Naive B cell (primary cell): ENCODE measurements at regions not wholly inside any gene's neighbourhood (a gene's known extent, or its start where the extent isn't known, plus 50 kb on each side); places are given as distances from the start of the nearest gene placed in this dataset.

Experiments
- ATAC-seq, 2 donors: fragments of 150-1000 bp; cut with Tn5 transposase; 2 replicates each; pipeline ENCODE4 v1.10.0; 2021; ENCODE audit warnings: low read depth in 2 of 2, mild to moderate bottlenecking in 2 of 2, moderate library complexity in 2 of 2
- DNase-seq: peaks from one replicate; pipeline ENCODE4 v3.0.0; 2022
- H3K27ac Mint-ChIP-seq, 6 donors: one replicate each; pipeline ENCODE4 v1.8.0; 2020 to 2022; ENCODE audit warnings: mild to moderate bottlenecking in 6 of 6, mixed read lengths in 6 of 6, moderate library complexity in 5 of 6, inconsistent platforms in 2 of 6
- H3K27me3 Mint-ChIP-seq, 3 donors: one replicate each; pipeline ENCODE4 v1.8.0; 2021 to 2022; ENCODE audit warnings: mixed read lengths in 3 of 3, mild to moderate bottlenecking in 1 of 3
- H3K36me3 Mint-ChIP-seq, 2 donors: one replicate each; pipeline ENCODE4 v1.8.0; 2020 to 2022; ENCODE audit warnings: mixed read lengths in 2 of 2, inconsistent platforms in 1 of 2, mild to moderate bottlenecking in 1 of 2
- H3K4me1 Mint-ChIP-seq, 3 donors: one replicate each; pipeline ENCODE4 v1.8.0; 2020 to 2022; ENCODE audit warnings: mixed read lengths in 3 of 3, inconsistent platforms in 1 of 3, mild to moderate bottlenecking in 1 of 3, moderate library complexity in 1 of 3
- H3K4me3 Mint-ChIP-seq, 8 donors: one replicate each; pipeline ENCODE4 v1.8.0; 2020 to 2022; ENCODE audit warnings: mild to moderate bottlenecking in 8 of 8, mixed read lengths in 8 of 8, moderate library complexity in 8 of 8, inconsistent platforms in 2 of 8
- H3K9me3 Mint-ChIP-seq, 7 donors: one replicate each; pipeline ENCODE4 v1.8.0; 2020 to 2022; ENCODE audit warnings: mixed read lengths in 7 of 7, mild to moderate bottlenecking in 5 of 7, inconsistent platforms in 2 of 7, moderate library complexity in 1 of 7

DNA sequence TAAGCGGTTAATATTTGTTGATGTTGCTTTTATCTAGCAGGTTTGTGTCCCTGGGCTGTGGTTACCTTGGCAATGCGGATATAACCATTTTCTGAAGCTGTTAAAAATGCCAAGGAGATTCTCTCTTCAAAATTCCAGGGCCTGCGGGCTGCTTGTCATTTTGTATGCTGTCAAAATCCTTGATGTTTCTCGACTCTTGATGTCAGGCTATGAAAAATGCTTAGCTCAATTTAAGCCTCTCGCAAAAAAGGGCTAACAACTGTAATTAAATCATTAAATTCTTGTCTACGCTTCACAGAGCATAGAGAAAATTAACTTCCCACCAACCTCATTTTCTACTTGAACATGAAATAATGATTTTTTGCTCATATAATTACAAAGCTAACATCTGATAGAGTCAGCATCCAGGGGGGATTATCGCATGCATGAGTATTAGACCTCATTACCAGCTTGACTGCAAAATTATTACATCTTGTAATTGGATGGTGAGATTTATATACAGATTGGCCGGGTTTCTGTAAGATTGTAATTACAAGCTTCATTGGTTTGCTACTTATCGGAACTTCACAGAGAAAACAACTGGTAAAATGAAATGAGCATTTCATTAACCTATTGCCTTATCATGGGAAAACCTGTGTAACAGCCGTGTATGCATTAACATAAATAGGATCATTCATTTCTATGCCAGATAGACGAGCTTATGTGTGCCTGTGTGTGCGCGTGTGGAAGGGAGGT is 83.1 kb upstream of the IRX1 start:
- Mint-ChIP-seq H3K27ac (no peak overlapping the region), H3K4me3 (no peak overlapping the region)
- ATAC-seq, result no peak

DNA sequence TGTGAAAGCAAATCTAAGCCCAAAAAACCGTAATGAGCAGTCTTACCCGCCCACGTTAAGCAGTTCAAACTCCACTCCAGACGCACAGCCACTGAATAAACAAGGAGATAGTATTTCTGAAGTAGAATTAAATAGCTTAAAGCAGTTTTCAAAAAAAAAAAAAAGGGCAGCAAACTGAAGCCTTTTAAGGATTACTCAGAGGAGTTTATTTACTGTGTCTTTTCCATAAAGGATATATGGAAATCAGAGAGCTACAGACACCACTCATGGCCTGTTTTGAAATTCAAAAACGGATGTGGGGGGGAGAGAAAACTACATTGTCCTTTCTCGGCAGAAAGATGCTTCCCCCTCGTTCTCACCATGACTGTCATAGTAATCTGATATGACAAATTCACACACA is 83.7 kb upstream of the IRX1 start:
- ATAC-seq, result no peak
- no peak overlapping the region for H3K4me3 Mint-ChIP-seq
- no peaks in the 10 kb centered on the region for H3K36me3 Mint-ChIP-seq
- H3K27me3 Mint-ChIP-seq, result no peaks in the 10 kb centered on the region
- no peak overlapping the region for H3K27ac Mint-ChIP-seq
- H3K9me3 Mint-ChIP-seq, result peaks cover 9 to 22% (median 13%) of the 10 kb centered on the region in 7 donors
- no peaks in the 10 kb centered on the region for H3K4me1 Mint-ChIP-seq
- DNase-seq, result no peak

More for the DNA sequence above, 83.1 kb upstream of the IRX1 start:
- no peak for DNase-seq
- H3K4me1 Mint-ChIP-seq, result no peaks in the 10 kb centered on the region
- H3K9me3 Mint-ChIP-seq, result peaks cover 9 to 18% (median 11%) of the 10 kb centered on the region in 7 donors
- no peaks in the 10 kb centered on the region for H3K27me3 Mint-ChIP-seq
- H3K36me3 Mint-ChIP-seq, result no peaks in the 10 kb centered on the region

DNA sequence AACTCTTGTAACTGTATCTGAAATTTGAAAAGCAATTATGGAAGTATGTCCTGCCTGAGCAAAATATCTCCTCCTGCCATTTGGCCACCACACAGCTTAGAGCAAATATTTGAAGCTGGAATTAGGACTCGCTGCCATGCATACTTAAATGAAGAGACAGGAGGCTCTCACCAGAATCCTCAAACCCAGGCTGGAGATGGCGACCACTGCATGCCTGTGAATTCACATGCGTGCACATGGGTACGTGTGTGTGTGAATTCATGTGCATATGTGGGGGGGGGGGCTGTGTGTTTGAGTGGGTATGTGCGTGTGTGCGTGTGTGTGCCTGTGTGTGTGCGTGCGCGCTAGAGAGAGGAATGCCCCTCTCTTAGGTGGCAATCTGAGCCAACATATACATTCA is 84.1 kb upstream of the IRX1 start:
- Mint-ChIP-seq H3K4me1 (no peaks in the 10 kb centered on the region), H3K27me3 (no peaks in the 10 kb centered on the region), H3K36me3 (no peaks in the 10 kb centered on the region), H3K9me3 (peaks cover 9 to 23% (median 13%) of the 10 kb centered on the region in 7 donors), H3K4me3 (no peak overlapping the region), H3K27ac (no peak overlapping the region)
- DNase-seq (no peak), ATAC-seq (no peak)

DNA sequence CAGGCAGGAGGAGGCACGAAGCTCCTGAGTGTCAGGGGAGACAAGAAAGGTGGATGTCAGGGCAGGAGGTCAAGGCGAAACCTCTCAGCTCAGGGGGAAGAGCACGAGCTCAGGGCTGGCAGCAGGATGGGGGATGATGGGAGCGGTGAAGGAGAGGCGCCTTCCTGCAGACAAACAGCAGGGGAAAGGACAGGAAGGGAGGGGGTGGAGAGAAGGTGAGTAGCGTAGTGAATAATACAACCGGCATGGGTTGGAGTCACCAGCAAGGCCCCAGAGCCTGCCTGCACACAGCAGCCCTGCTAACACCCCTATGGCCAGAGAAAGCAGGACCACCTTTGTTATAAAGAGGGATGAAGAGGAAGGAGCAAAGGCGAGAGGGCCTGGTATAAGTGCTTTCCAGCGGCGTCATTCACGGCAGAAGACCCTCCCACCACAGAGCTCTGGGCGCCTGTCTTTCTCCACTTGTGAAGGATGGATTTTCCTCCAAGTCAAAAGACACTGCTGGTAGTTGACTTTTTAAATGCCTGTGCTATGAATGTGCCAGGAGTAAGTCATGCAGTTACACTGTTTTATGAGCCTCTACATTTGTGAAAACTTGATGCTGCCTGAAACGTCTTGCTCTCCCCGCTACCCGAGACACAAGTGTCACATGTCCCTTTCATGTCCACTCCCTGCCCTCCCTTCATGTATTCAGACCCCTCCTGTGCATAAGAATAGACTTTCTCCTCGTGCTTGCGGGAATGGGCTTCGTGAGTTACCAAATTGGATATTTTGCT is 84.8 kb upstream of the IRX1 start:
- peaks cover 8 to 23% (median 14%) of the 10 kb centered on the region in 7 donors for H3K9me3 Mint-ChIP-seq
- no peaks in the 10 kb centered on the region for H3K36me3 Mint-ChIP-seq
- no peak overlapping the region for H3K27ac Mint-ChIP-seq
- ATAC-seq, result no peak
- H3K4me3 Mint-ChIP-seq, result no peak overlapping the region
- H3K4me1 Mint-ChIP-seq, result no peaks in the 10 kb centered on the region
- DNase-seq, result no peak
- H3K27me3 Mint-ChIP-seq, result no peaks in the 10 kb centered on the region

DNA sequence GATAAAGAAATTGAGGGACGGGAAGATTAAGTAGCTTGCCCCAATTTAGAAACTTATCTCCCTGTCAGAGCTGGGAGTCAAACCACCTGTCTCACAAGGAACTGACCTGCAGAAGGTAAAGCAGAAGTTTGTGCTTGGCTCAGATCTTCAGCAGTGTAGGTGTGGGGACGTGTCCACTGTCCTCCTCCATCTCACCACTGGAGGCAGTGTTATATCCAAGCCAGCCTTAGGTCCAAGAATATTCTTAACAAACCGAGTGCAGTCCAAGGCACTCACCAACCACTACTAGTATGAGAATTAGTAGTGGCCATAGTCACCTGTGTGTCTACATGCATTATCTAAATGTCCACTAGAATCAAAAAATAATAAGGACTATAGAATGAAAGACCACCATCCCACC is 86.3 kb upstream of the IRX1 start:
- H3K36me3 Mint-ChIP-seq, result peaks cover 0 to 6% of the 10 kb centered on the region in 2 donors
- H3K27me3 Mint-ChIP-seq, result no peaks in the 10 kb centered on the region
- H3K9me3 Mint-ChIP-seq, result peaks cover 7 to 23% (median 14%) of the 10 kb centered on the region in 7 donors
- H3K27ac Mint-ChIP-seq, result no peak overlapping the region
- H3K4me1 Mint-ChIP-seq, result no peaks in the 10 kb centered on the region
- no peak overlapping the region for H3K4me3 Mint-ChIP-seq
- no peak for DNase-seq
- ATAC-seq, result no peak

DNA sequence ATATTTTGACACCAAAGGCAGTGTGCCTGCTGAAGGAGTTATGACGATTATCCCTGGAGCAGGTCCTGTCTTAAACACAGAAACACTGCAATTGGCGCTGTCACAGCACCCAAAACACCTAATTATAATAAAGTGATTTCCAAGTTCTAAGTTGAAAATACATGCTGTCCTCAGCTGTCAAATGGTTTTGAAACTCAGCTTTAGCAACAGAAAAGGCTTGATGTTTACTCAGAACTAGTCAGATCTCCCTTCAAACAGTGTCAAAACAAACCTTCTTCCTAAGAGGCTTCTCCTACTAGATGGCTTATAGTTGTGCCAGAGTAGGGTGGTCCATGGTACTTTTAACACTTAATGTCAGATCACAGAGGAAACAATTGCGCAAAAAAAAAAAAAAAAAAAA is 87.2 kb upstream of the IRX1 start:
- H3K4me1 Mint-ChIP-seq, result no peaks in the 10 kb centered on the region
- no peaks in the 10 kb centered on the region for H3K27me3 Mint-ChIP-seq
- H3K9me3 Mint-ChIP-seq, result peaks cover 10 to 23% (median 14%) of the 10 kb centered on the region in 7 donors
- no peak overlapping the region for H3K27ac Mint-ChIP-seq
- no peak for DNase-seq
- peaks cover 0 to 6% of the 10 kb centered on the region in 2 donors for H3K36me3 Mint-ChIP-seq
- H3K4me3 Mint-ChIP-seq, result no peak overlapping the region
- ATAC-seq, result no peak

DNA sequence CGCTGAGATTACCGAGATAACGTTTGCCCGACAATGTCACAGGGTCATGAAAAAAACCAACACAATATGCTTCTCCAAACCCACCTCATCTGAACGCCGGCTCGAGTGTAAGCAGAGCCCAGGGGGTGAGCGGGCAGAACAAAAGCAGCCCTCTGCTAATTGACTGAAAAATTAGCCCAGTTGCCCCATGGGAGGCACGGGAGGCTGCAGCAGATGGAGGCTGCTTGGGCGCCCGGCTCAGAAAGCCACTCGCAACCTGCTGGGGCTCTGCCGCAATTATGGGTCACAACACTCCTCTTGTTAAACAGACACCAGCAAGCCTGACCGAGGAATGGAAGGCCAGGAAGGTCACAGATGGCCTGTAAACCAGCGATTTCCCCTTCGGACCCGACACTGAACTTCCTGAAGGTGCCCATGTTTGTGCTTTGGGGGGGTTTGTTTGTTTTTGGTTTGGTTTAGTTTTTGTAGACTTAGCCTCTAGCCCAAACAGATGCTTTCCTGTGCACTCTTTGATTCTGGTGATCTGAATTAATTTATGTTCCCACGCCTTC is 104.6 kb upstream of the IRX1 start:
- no peak overlapping the region for H3K4me3 Mint-ChIP-seq
- peaks cover 0 to 20% (median 3%) of the 10 kb centered on the region in 7 donors for H3K9me3 Mint-ChIP-seq
- H3K27me3 Mint-ChIP-seq, result peaks cover 0 to 4% (median 0%) of the 10 kb centered on the region in 3 donors
- ATAC-seq (no peak), DNase-seq (no peak)
- no peaks in the 10 kb centered on the region for H3K4me1 Mint-ChIP-seq
- no peaks in the 10 kb centered on the region for H3K36me3 Mint-ChIP-seq
- H3K27ac Mint-ChIP-seq, result no peak overlapping the region

DNA sequence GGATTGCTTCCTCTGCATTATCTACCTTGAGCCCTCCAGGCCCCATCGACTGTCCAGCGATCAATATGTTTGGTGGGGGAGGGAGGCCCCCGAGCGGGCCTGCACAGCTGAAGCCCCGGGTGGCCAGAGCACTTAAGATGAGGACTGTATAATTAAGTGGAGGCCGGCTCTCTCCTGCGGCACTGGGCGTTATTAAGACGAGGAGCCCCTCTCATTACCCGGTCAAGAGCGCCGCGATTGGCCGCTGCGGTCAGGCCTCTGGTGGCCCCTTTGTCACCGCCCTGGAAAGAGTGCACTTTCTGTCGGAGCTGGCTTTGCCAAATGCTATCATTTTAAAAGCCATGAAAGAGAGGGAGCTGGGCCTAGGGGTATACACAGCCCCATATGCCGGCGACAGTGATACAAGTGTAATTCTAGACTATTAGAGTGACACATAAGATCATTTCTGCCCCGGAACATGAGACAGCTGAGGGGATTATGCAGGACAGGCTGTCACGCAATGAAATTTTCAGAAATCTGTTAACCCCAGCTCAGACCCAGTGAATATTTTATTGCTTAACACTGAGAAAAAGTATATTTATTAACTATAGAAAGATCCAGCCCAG is 106.3 kb upstream of the IRX1 start:
- ATAC-seq (no peak), DNase-seq (no peak)
- peaks cover 0 to 4% (median 0%) of the 10 kb centered on the region in 3 donors for H3K27me3 Mint-ChIP-seq
- no peak overlapping the region for H3K27ac Mint-ChIP-seq
- H3K4me3 Mint-ChIP-seq, result no peak overlapping the region
- peaks cover 0 to 20% (median 2%) of the 10 kb centered on the region in 7 donors for H3K9me3 Mint-ChIP-seq
- no peaks in the 10 kb centered on the region for H3K4me1 Mint-ChIP-seq
- no peaks in the 10 kb centered on the region for H3K36me3 Mint-ChIP-seq

DNA sequence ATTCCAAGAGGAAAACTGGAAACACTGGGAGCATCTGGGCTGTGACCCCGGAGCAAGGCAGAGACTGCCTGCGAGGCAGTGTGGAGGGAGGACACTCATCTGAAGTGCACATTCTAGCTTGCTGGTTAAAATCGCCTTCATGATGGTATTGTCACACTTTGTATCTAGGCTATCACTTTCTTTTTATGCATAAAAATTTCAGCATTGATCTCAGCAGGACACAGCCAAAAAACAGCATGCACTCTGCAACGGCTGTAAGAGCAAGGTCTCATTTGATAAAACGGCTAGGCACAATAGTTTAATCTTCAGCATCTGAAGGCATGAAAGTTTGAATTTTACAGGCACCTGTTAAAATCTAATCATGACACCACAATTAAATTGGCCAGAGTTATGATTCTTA is 110.8 kb upstream of the IRX1 start:
- Mint-ChIP-seq H3K4me1 (no peaks in the 10 kb centered on the region), H3K36me3 (no peaks in the 10 kb centered on the region), H3K27ac (no peak overlapping the region), H3K4me3 (no peak overlapping the region), H3K27me3 (no peaks in the 10 kb centered on the region), H3K9me3 (peaks cover 0 to 17% (median 0%) of the 10 kb centered on the region in 7 donors)
- no peak for DNase-seq
- no peak for ATAC-seq

DNA sequence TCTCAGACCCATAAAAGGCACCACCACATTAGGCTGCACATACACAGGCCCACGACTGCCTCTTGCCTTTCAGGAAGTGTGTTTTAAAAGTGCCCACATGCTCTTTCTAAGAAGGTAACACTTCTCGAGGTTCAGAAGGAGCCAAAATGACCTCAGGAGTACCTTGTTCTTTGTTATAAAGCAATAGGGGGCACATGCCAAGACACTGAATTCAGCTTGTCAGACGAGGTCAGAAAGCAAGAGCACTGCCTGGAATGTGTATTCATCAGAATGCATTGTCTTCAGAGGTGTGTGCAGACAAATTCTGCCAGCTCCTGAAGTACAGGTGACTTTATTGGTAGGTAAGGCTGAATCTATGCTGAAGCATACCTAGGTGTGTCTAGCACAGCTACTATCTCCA is 114.5 kb upstream of the IRX1 start:
- no peaks in the 10 kb centered on the region for H3K36me3 Mint-ChIP-seq
- no peaks in the 10 kb centered on the region for H3K4me1 Mint-ChIP-seq
- H3K4me3 Mint-ChIP-seq, result no peak overlapping the region
- DNase-seq (no peak), ATAC-seq (no peak)
- H3K9me3 Mint-ChIP-seq, result peaks cover 0 to 5% (median 0%) of the 10 kb centered on the region in 7 donors
- no peak overlapping the region for H3K27ac Mint-ChIP-seq
- H3K27me3 Mint-ChIP-seq, result no peaks in the 10 kb centered on the region

DNA sequence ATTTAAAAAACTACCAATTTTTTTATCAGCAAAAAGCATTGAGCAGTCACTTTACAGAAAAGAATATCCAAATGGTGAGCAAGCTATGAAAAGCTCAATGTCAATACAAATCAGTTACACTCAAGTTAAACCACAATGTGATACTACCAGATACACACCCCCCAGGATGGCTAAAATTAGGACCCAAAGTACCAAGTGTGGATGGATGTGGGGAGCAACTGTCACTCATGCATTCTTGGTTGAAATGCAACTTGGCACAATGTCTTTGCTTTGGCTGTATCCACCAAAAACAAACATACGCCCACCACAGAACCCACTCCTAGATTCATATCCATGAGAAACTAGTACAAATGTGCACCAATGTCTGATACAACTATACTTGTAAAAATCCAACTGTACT is 120.0 kb upstream of the IRX1 start:
- Mint-ChIP-seq H3K4me3 (no peak overlapping the region), H3K36me3 (no peaks in the 10 kb centered on the region), H3K9me3 (peaks cover 0 to 4% (median 0%) of the 10 kb centered on the region in 7 donors), H3K27ac (no peak overlapping the region), H3K27me3 (no peaks in the 10 kb centered on the region), H3K4me1 (no peaks in the 10 kb centered on the region)
- ATAC-seq (no peak), DNase-seq (no peak)

DNA sequence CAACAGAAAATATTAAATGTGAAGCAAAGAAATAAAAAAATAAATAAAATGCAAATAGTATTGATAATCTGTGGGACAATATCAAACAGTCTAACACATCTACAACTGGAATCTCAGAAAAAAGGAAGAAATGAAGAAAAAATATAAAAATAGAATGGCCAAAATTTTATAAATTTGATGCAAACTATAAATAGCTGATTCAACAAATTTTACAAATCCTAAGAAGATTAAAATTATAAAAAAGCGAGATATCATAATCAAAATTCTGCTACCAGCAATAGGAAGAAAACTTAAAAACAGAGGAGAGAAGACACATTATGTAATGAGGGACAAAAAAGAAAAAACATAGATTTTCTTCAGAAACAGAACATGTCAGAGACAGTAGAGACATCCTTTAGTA is 129.2 kb upstream of the IRX1 start:
- Mint-ChIP-seq H3K4me1 (no peaks in the 10 kb centered on the region), H3K9me3 (peaks cover 1 to 15% (median 9%) of the 10 kb centered on the region in 7 donors), H3K36me3 (peaks cover 0 to 4% of the 10 kb centered on the region in 2 donors), H3K27ac (no peak overlapping the region), H3K4me3 (no peak overlapping the region), H3K27me3 (peaks cover 0 to 3% (median 0%) of the 10 kb centered on the region in 3 donors)
- DNase-seq, result no peak
- no peak for ATAC-seq

DNA sequence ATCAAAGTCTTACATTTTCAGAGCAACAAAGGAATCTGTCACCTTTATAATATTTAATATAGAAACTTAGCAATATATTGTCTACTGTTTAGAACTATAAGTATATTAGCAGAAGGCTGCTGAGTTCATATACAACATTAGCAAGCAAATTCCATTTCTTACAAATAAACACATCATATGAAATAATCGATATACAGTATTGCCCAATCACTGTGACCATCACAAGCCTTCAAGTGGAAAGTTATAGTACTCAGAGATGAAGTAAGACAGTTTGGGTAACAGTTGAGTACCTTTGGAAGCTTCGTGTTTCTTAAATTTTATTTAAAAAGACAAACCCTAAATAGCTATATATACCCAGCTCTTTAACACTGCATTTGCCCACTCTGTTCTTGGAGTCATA is 135.2 kb upstream of the IRX1 start:
- no peak overlapping the region for H3K27ac Mint-ChIP-seq
- H3K9me3 Mint-ChIP-seq, result peaks cover 0 to 9% (median 0%) of the 10 kb centered on the region in 7 donors
- no peaks in the 10 kb centered on the region for H3K4me1 Mint-ChIP-seq
- DNase-seq, result no peak
- no peak for ATAC-seq
- H3K27me3 Mint-ChIP-seq, result peaks cover 0 to 3% (median 0%) of the 10 kb centered on the region in 3 donors
- no peak overlapping the region for H3K4me3 Mint-ChIP-seq
- H3K36me3 Mint-ChIP-seq, result no peaks in the 10 kb centered on the region
